HEK293T (cell line): ENCODE measurements at regions not wholly inside any gene's neighbourhood (a gene's known extent, or its start where the extent isn't known, plus 50 kb on each side); places are given as distances from the start of the nearest gene placed in this dataset.
"Not testable (repeated sequence)": the region's sequence is repeated elsewhere in the genome, so short reads cannot be mapped to it uniquely, and the experiment has no call there.

Experiments used
- BHLHE40 ChIP-seq: fragments of 450-650 bp; IDR thresholded peaks from 2 replicates; pipeline ENCODE4 v1.6.1; 2016; ENCODE audit warnings: mild to moderate bottlenecking, moderate library complexity, borderline replicate concordance
- CTBP1 ChIP-seq: fragments of 450-650 bp; IDR thresholded peaks from 2 replicates; pipeline ENCODE4 v1.6.1; 2016; ENCODE audit warnings: borderline replicate concordance
- ELF4 ChIP-seq: fragments of 450-650 bp; IDR thresholded peaks from 2 replicates; pipeline ENCODE4 v1.6.1; 2017; ENCODE audit warnings: antibody characterized with exemption
- FOXA1 ChIP-seq: fragments of 450-650 bp; IDR thresholded peaks from 2 replicates; pipeline ENCODE4 v1.6.1; 2016; ENCODE audit warnings: mild to moderate bottlenecking
- FOXK2 ChIP-seq: fragments of 450-650 bp; IDR thresholded peaks from 2 replicates; pipeline ENCODE4 v1.6.1; 2016; ENCODE audit warnings: mild to moderate bottlenecking
- FOXM1 ChIP-seq: fragments of 450-650 bp; IDR thresholded peaks from 2 replicates; pipeline ENCODE4 v1.6.1; 2017; ENCODE audit warnings: mild to moderate bottlenecking, borderline replicate concordance
- L3MBTL2 ChIP-seq: fragments of 450-650 bp; conservative IDR thresholded peaks from 2 replicates; pipeline ENCODE4 v1.6.1; 2016; ENCODE audit warnings: mild to moderate bottlenecking
- NFRKB ChIP-seq: fragments of 450-650 bp; IDR thresholded peaks from 2 replicates; pipeline ENCODE4 v1.6.1; 2016; ENCODE audit warnings: mild to moderate bottlenecking, moderate library complexity
- PKNOX1 ChIP-seq: fragments of 450-650 bp; IDR thresholded peaks from 2 replicates; pipeline ENCODE4 v1.6.1; 2016
- SP1 ChIP-seq: fragments of 450-650 bp; IDR thresholded peaks from 2 replicates; pipeline ENCODE4 v1.6.1; 2017
- SUZ12 ChIP-seq: fragments of 450-650 bp; IDR thresholded peaks from 2 replicates; pipeline ENCODE4 v1.6.1; 2016; ENCODE audit warnings: mild to moderate bottlenecking
- TARDBP ChIP-seq: fragments of 450-650 bp; IDR thresholded peaks from 2 replicates; pipeline ENCODE4 v1.6.1; 2016
- ZNF384 ChIP-seq: fragments of 450-650 bp; IDR thresholded peaks from 2 replicates; pipeline ENCODE4 v1.6.1; 2016

- not testable (repeated sequence) for TF ChIP-seq SUZ12, FOXM1, ZNF384, FOXK2, FOXA1, NFRKB, TARDBP, CTBP1, BHLHE40, PKNOX1, SP1, L3MBTL2, ELF4
Observed at GRCh38 chr11:49365375-49365774, 157.0 kb upstream of the FOLH1 start.
